Caco-2 (cell line): ENCODE measurements at regions not wholly inside any gene's neighbourhood (a gene's known extent, or its start where the extent isn't known, plus 50 kb on each side); places are given as distances from the start of the nearest gene placed in this dataset.

Experiments used
- BruUV-seq: library from RNA; stranded (reverse); fragments of 400-500 nt; replicated peaks from 2 replicates; lab custom pipeline; 2021; lab: Mats Ljungman, UMichigan
- CTCF ChIA-PET: fragments of 300-600 bp; sonication (Branson Sonifier 250); formaldehyde crosslinking; loops from one replicate; lab custom pipeline; 2022; ENCODE audit warnings: antibody characterized with exemption; lab: Charles Lee
- POLR2A ChIA-PET: fragments of 300-600 bp; sonication (Branson Sonifier 250); formaldehyde crosslinking; loops from one replicate; lab custom pipeline; 2022; ENCODE audit warnings: antibody characterized with exemption; lab: Charles Lee
- DNase-seq, 2 experiments: peaks; one replicate each; pipeline versions ENCODE4 v3.0.0 to v3.0.0-alpha.2; 2020 to 2022
- H3K27me3 ChIP-seq: replicated peaks from 2 replicates; pipeline ENCODE4 v1.6.0; 2011; ENCODE audit warnings: low read length; ENCODE audit not compliant: control insufficient read depth, insufficient read depth
- H3K36me3 ChIP-seq: 2 replicates; pipeline ENCODE4 v1.5.1; 2011; ENCODE audit warnings: low read length; ENCODE audit not compliant: control insufficient read depth, insufficient read depth
- H3K4me1 ChIP-seq: fragments of 250-450 bp; sonication (Bioruptor Pico); 2 replicates; pipeline ENCODE4 v1.5.1; 2020; ENCODE audit warnings: mild to moderate bottlenecking
- H3K4me3 ChIP-seq: 2 replicates; pipeline ENCODE4 v1.5.1; 2011; ENCODE audit warnings: low read depth, mild to moderate bottlenecking, control low read depth, low read length
- H3K9me3 ChIP-seq: fragments of 250-450 bp; sonication (Bioruptor Pico); 2 replicates; pipeline ENCODE4 v1.5.1; 2020; ENCODE audit warnings: mild to moderate bottlenecking, moderate library complexity
- H3K27ac Mint-ChIP-seq: one replicate; pipeline ENCODE4 v1.8.0; 2022; ENCODE audit warnings: mixed read lengths; ENCODE audit not compliant: unreplicated experiment
- H3K27me3 Mint-ChIP-seq: one replicate; pipeline ENCODE4 v1.8.0; 2022; ENCODE audit warnings: mixed read lengths; ENCODE audit not compliant: insufficient read depth, unreplicated experiment
- H3K36me3 Mint-ChIP-seq: one replicate; pipeline ENCODE4 v1.8.0; 2022; ENCODE audit warnings: mild to moderate bottlenecking, mixed read lengths; ENCODE audit not compliant: insufficient read depth, unreplicated experiment
- H3K4me1 Mint-ChIP-seq: one replicate; pipeline ENCODE4 v1.8.0; 2022; ENCODE audit warnings: low read depth, mixed read lengths; ENCODE audit not compliant: unreplicated experiment
- H3K4me3 Mint-ChIP-seq: one replicate; pipeline ENCODE4 v1.8.0; 2022; ENCODE audit warnings: mild to moderate bottlenecking, moderate library complexity, mixed read lengths; ENCODE audit not compliant: unreplicated experiment
- H3K9me3 Mint-ChIP-seq: one replicate; pipeline ENCODE4 v1.8.0; 2022; ENCODE audit warnings: mixed read lengths; ENCODE audit not compliant: unreplicated experiment
- CTCF ChIP-seq, 2 experiments: fragments of 200-600 bp in 1 of 2; IDR thresholded peaks; 1 replicate in 1 of 2; 2 replicates in 1 of 2; pipeline versions ENCODE4 v1.5.1 to v1.8.0; 2011 to 2022; ENCODE audit warnings: antibody characterized with exemption in 1 of 2, control low read depth in 1 of 2, inconsistent platforms in 1 of 2, low read depth in 1 of 2, low read length in 1 of 2, mild to moderate bottlenecking in 1 of 2, moderate library complexity in 1 of 2; ENCODE audit not compliant: insufficient read depth in 1 of 2, severe bottlenecking in 1 of 2, unreplicated experiment in 1 of 2
- intact Hi-C: fragments of 100-400 bp; cut with micrococcal nuclease; formaldehyde crosslinking; loops from one replicate; pipeline ENCODE4 v1.10.0; 2022; ENCODE audit not compliant: unreplicated experiment

GRCh38 chr7:110308791-110309190, 782.1 kb upstream of the LRRN3 start:
- Histone ChIP-seq H3K36me3 (no peaks in the 10 kb centered on the region), H3K27me3 (no peaks in the 10 kb centered on the region), H3K4me3 (no peak overlapping the region), H3K9me3 (peaks cover 10% of the 10 kb centered on the region), H3K4me1 (no peaks in the 10 kb centered on the region)
- TF ChIP-seq CTCF (IDR thresholded peaks at IDR 0.05; ENCODE audit: insufficient read depth in 1 of 2, low read depth in 1 of 2, low read length in 1 of 2, severe bottlenecking in 1 of 2, unreplicated experiment in 1 of 2), result no peak
- Mint-ChIP-seq H3K27ac (no peak overlapping the region), H3K36me3 (no peaks in the 10 kb centered on the region), H3K4me1 (no peaks in the 10 kb centered on the region), H3K9me3 (peaks cover 31% of the 10 kb centered on the region), H3K4me3 (no peak overlapping the region), H3K27me3 (no peaks in the 10 kb centered on the region)
- intact Hi-C loops, result no loop called here
- DNase-seq, result no peak
- BruUV-seq, result no TSS peak
- CTCF ChIA-PET, result no interaction called here
- POLR2A ChIA-PET, result no interaction called here

DNA sequence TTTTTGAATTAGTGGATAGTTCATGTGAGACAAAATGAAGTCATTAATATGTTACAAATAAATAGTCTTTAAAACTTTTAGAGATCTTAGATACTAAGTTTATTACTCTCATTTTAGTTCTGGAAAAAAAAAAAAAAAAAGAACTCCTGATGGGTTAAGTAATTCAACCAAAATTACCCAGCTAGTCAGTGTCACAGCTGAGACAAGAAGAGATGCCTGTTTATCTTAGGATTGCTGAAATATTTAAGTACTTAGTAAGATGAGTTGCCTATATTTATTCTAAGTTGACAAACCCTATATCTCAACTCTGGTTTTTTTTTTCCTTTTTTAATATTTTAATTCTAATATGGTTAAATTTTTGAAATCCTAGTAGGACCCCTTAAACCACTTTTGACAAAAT, 781.0 kb upstream of the LRRN3 start:
- Mint-ChIP-seq H3K36me3 (no peaks in the 10 kb centered on the region), H3K4me1 (no peaks in the 10 kb centered on the region), H3K27me3 (no peaks in the 10 kb centered on the region), H3K9me3 (peaks cover 37% of the 10 kb centered on the region), H3K27ac (no peak overlapping the region), H3K4me3 (no peak overlapping the region)
- Histone ChIP-seq H3K4me3 (no peak overlapping the region), H3K36me3 (no peaks in the 10 kb centered on the region), H3K4me1 (no peaks in the 10 kb centered on the region), H3K9me3 (peaks cover 10% of the 10 kb centered on the region), H3K27me3 (no peaks in the 10 kb centered on the region)
- CTCF ChIA-PET, result no interaction called here
- no TSS peak for BruUV-seq
- DNase-seq, result no peak
- POLR2A ChIA-PET, result no interaction called here
- intact Hi-C loops, result no loop called here
- no peak for TF ChIP-seq CTCF (IDR thresholded peaks at IDR 0.05; ENCODE audit: insufficient read depth in 1 of 2, low read depth in 1 of 2, low read length in 1 of 2, severe bottlenecking in 1 of 2, unreplicated experiment in 1 of 2)

DNA sequence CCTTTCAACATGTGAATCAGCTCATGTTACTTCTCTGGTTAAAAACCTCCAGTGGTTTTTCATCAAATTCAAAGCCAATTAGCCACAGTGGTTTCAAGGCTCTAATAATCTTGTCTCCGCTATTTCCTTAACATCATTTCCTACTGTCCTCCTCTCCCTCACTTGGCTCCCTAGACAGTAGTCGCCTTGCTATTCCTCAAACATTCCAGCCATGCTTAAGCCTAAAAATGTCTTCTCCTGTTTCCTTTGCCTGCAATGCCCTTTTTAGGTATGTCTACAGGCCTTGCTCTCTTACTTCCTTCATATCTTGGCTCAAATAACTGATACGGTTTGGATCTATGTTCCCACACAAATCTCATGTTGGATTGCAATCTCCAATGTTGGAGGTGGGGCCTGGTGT, 779.4 kb upstream of the LRRN3 start:
- no TSS peak for BruUV-seq
- H3K27me3 Mint-ChIP-seq, result no peaks in the 10 kb centered on the region
- no peaks in the 10 kb centered on the region for H3K36me3 ChIP-seq
- H3K4me1 ChIP-seq, result no peaks in the 10 kb centered on the region
- no peaks in the 10 kb centered on the region for H3K27me3 ChIP-seq
- no peak overlapping the region for H3K4me3 Mint-ChIP-seq
- H3K4me1 Mint-ChIP-seq, result no peaks in the 10 kb centered on the region
- intact Hi-C loops, result no loop called here
- DNase-seq, result no peak
- no peak overlapping the region for H3K27ac Mint-ChIP-seq
- peaks cover 10% of the 10 kb centered on the region for H3K9me3 ChIP-seq
- TF ChIP-seq CTCF (IDR thresholded peaks at IDR 0.05; ENCODE audit: insufficient read depth in 1 of 2, low read depth in 1 of 2, low read length in 1 of 2, severe bottlenecking in 1 of 2, unreplicated experiment in 1 of 2), result no peak
- no peak overlapping the region for H3K4me3 ChIP-seq
- no peaks in the 10 kb centered on the region for H3K36me3 Mint-ChIP-seq
- CTCF ChIA-PET, result no interaction called here
- POLR2A ChIA-PET, result no interaction called here
- H3K9me3 Mint-ChIP-seq, result peaks cover 46% of the 10 kb centered on the region
